Endodermal cell (in vitro differentiated cells): ENCODE measurements at regions not wholly inside any gene's neighbourhood (a gene's known extent, or its start where the extent isn't known, plus 50 kb on each side); places are given as distances from the start of the nearest gene placed in this dataset.

Source experiments
- DNase-seq: peaks from one replicate; pipeline ENCODE4 v3.0.0-alpha.2; 2017
- H3K27ac ChIP-seq: 2 replicates; pipeline ENCODE4 v1.5.1; 2013; ENCODE audit warnings: mild to moderate bottlenecking, low read depth, low read length, moderate library complexity
- H3K27me3 ChIP-seq: 2 replicates; pipeline ENCODE4 v1.6.1; 2013; ENCODE audit warnings: mild to moderate bottlenecking, low read length, moderate library complexity; ENCODE audit not compliant: insufficient read depth, control insufficient read depth, poor library complexity, severe bottlenecking
- H3K36me3 ChIP-seq: 2 replicates; pipeline ENCODE4 v1.7.0; 2013; ENCODE audit warnings: mild to moderate bottlenecking, low read length, moderate library complexity; ENCODE audit not compliant: control insufficient read depth, insufficient read depth
- H3K4me1 ChIP-seq: one replicate; pipeline ENCODE4 v1.7.0; 2013; ENCODE audit warnings: low read length; ENCODE audit not compliant: control insufficient read depth, insufficient read depth
- H3K4me3 ChIP-seq: 2 replicates; pipeline ENCODE4 v1.5.1; 2013; ENCODE audit warnings: mild to moderate bottlenecking, low read length, moderate library complexity
- H3K9ac ChIP-seq: 2 replicates; pipeline ENCODE4 v1.6.1; 2013; ENCODE audit warnings: mild to moderate bottlenecking, low read length, moderate library complexity; ENCODE audit not compliant: poor library complexity, severe bottlenecking; ENCODE audit errors: extremely low read depth
- H3K9me3 ChIP-seq: 2 replicates; pipeline ENCODE4 v1.6.1; 2013; ENCODE audit warnings: mild to moderate bottlenecking, low read length, moderate library complexity; ENCODE audit not compliant: control insufficient read depth
- H3K27ac Mint-ChIP-seq: 2 replicates; pipeline ENCODE4 v1.8.0; 2020; ENCODE audit warnings: mixed read lengths
- H3K27me3 Mint-ChIP-seq: 2 replicates; pipeline ENCODE4 v1.8.0; 2021; ENCODE audit warnings: mild to moderate bottlenecking, mixed read lengths; ENCODE audit not compliant: insufficient read depth
- H3K36me3 Mint-ChIP-seq: 2 replicates; pipeline ENCODE4 v1.8.0; 2020; ENCODE audit warnings: low read depth, mixed read lengths
- H3K4me1 Mint-ChIP-seq: 2 replicates; pipeline ENCODE4 v1.8.0; 2020; ENCODE audit warnings: mixed read lengths
- H3K4me3 Mint-ChIP-seq: 2 replicates; pipeline ENCODE4 v1.8.0; 2020; ENCODE audit warnings: mild to moderate bottlenecking, moderate library complexity, mixed read lengths
- H3K9me3 Mint-ChIP-seq: 2 replicates; pipeline ENCODE4 v1.8.0; 2020; ENCODE audit warnings: mild to moderate bottlenecking, mixed read lengths
- WGBS, 2 experiments: methylation state at CpG; one replicate each; pipeline versions ENCODE4 v1.1.5 to v1.1.7; 2013; ENCODE audit warnings: missing lambda C conversion rate in 2 of 2, mixed read lengths in 1 of 2; ENCODE audit not compliant: insufficient coverage in 1 of 2, insufficient read length in 1 of 2; 5-methylcytosine and 5-hydroxymethylcytosine counted together
- TF ChIP-seq, protein P1 (sequence below): fragments of 200-600 bp; sonication (generic); conservative IDR thresholded peaks from 2 replicates; pipeline ENCODE4 v1.5.0; 2021; ENCODE audit warnings: antibody characterized with exemption, mild to moderate bottlenecking

DNA sequence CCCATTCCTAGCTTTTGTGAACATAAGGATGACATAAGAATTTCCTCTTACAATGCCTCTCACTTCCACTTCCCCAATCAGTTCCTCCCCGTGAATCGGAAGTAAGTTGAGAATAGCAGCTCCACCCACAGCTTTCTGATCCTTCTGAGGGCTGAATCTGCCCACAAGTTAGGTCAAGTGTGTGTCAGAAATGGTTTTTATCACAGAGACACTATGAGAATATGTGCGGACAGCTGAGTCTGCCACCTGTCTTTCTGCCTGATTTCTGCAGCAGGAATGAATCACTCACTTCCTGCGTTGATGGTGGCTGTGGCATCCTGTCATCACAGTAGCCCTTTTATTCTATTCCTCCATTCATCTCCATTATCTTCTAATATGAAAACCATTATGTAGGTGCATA is 70.2 kb downstream of the RIN2 start:
- H3K36me3 ChIP-seq = no peaks in the 10 kb centered on the region
- no peaks in the 10 kb centered on the region for H3K27me3 ChIP-seq
- Mint-ChIP-seq H3K27me3 (no peaks in the 10 kb centered on the region), H3K9me3 (no peaks in the 10 kb centered on the region), H3K4me3 (no peak overlapping the region), H3K27ac (no peak overlapping the region), H3K4me1 (peaks cover 13% of the 10 kb centered on the region), H3K36me3 (no peaks in the 10 kb centered on the region)
- WGBS, 2 experiments = 82 to 100% methylated on average over 1 to 4 of the region's 4 CpGs
- DNase-seq = no peak
- H3K4me1 ChIP-seq = no peaks in the 10 kb centered on the region
- H3K9me3 ChIP-seq = no peaks in the 10 kb centered on the region
- no peak overlapping the region for H3K9ac ChIP-seq
- TF ChIP-seq, protein P1, sequence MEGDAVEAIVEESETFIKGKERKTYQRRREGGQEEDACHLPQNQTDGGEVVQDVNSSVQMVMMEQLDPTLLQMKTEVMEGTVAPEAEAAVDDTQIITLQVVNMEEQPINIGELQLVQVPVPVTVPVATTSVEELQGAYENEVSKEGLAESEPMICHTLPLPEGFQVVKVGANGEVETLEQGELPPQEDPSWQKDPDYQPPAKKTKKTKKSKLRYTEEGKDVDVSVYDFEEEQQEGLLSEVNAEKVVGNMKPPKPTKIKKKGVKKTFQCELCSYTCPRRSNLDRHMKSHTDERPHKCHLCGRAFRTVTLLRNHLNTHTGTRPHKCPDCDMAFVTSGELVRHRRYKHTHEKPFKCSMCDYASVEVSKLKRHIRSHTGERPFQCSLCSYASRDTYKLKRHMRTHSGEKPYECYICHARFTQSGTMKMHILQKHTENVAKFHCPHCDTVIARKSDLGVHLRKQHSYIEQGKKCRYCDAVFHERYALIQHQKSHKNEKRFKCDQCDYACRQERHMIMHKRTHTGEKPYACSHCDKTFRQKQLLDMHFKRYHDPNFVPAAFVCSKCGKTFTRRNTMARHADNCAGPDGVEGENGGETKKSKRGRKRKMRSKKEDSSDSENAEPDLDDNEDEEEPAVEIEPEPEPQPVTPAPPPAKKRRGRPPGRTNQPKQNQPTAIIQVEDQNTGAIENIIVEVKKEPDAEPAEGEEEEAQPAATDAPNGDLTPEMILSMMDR = peak; percentile 18
- H3K27ac ChIP-seq = no peak overlapping the region
- no peak overlapping the region for H3K4me3 ChIP-seq

DNA sequence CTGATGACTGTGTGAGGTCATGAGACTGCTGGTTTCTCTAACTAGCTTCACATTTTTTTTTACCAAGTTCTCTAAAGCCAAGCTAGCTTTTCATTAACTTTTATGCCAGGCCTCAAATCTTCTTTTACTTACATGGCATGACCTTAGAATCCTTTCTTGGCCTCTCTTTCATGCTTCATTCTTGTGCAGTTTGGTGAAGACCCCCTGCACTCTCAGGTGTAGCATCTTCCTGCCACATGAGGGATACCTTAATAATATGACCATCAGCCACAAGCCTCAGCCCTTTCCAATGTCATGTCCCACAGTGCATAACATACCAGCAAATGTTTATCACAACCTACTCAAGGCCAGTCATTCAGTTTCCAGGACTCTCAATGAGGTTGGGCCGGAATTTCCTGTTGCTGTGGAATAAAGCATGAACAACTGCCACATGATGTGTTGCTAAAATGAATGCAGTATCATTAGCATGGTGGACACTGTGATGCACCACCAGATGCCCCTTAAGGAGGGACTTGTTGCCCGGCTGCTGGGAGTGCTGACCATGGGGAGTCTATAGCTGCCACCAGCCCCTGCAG is 72.2 kb downstream of the RIN2 start:
- no peaks in the 10 kb centered on the region for H3K27me3 Mint-ChIP-seq
- Histone ChIP-seq H3K4me1 (no peaks in the 10 kb centered on the region), H3K27me3 (no peaks in the 10 kb centered on the region), H3K36me3 (no peaks in the 10 kb centered on the region), H3K9me3 (no peaks in the 10 kb centered on the region), H3K27ac (no peak overlapping the region), H3K4me3 (no peak overlapping the region), H3K9ac (no peak overlapping the region)
- H3K9me3 Mint-ChIP-seq = no peaks in the 10 kb centered on the region
- no peak for DNase-seq
- no peaks in the 10 kb centered on the region for H3K36me3 Mint-ChIP-seq
- TF ChIP-seq, protein P1 = no peak
- 88 to 100% methylated on average over 1 to 2 of the region's 2 CpGs for WGBS, 2 experiments
- peaks cover 13% of the 10 kb centered on the region for H3K4me1 Mint-ChIP-seq
- H3K27ac Mint-ChIP-seq = no peak overlapping the region
- H3K4me3 Mint-ChIP-seq = no peak overlapping the region

DNA sequence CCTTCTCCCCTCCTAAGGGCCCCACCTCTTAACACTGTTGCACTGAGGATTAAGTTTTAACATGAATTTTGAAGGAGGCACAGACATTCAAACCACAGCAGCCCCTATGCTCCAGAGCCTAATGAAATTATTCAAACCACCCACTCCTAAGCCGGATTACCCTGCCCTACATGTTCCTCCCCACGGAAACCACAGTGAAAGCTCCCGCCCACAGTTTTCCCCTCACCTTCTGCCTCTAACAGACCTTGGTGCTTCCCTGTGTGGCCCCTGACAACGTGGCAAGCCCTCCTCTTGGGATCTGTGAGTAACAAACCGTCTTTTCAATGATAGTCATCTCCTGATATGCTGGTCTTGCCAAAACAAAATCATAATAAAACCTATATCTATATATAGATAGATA is 74.8 kb downstream of the RIN2 start:
- H3K36me3 ChIP-seq = no peaks in the 10 kb centered on the region
- WGBS, 2 experiments = 17 to 78% methylated on average over 1 to 5 of the region's 5 CpGs
- Mint-ChIP-seq H3K4me1 (peaks cover 13% of the 10 kb centered on the region), H3K27ac (no peak overlapping the region), H3K4me3 (no peak overlapping the region), H3K36me3 (no peaks in the 10 kb centered on the region), H3K27me3 (no peaks in the 10 kb centered on the region), H3K9me3 (no peaks in the 10 kb centered on the region)
- no peak for DNase-seq
- TF ChIP-seq, protein P1 = no peak
- no peak overlapping the region for H3K4me3 ChIP-seq
- H3K4me1 ChIP-seq = no peaks in the 10 kb centered on the region
- H3K9me3 ChIP-seq = no peaks in the 10 kb centered on the region
- H3K9ac ChIP-seq = no peak overlapping the region
- no peaks in the 10 kb centered on the region for H3K27me3 ChIP-seq
- H3K27ac ChIP-seq = no peak overlapping the region
